Tibial artery (tissue), 4 donors: ENCODE measurements at regions not wholly inside any gene's neighbourhood (a gene's known extent, or its start where the extent isn't known, plus 50 kb on each side); places are given as distances from the start of the nearest gene placed in this dataset.

Experiments used
- DNase-seq, 2 donors: peaks; one replicate each; pipeline ENCODE4 v3.0.0-alpha.2; 2019
- H3K27ac ChIP-seq, 2 donors: fragments of 200-600 bp; sonication (generic) in 1 of 2; 1 replicate in 1 of 2; 2 replicates in 1 of 2; pipeline ENCODE4 v1.5.1; 2018 to 2019; ENCODE audit warnings: mild to moderate bottlenecking in 1 of 2
- H3K27me3 ChIP-seq, 2 donors: fragments of 200-600 bp; sonication (generic) in 1 of 2; one replicate each; pipeline versions ENCODE4 v1.5.1 to v1.6.0; 2016 to 2019
- H3K36me3 ChIP-seq, 3 donors: fragments of 200-600 bp; sonication (generic) in 2 of 3; one replicate each; pipeline ENCODE4 v1.5.1; 2016 to 2019; ENCODE audit warnings: mild to moderate bottlenecking in 2 of 3
- H3K4me1 ChIP-seq, 4 donors: fragments of 200-600 bp; sonication (generic) in 2 of 4; 1 replicate in 3 of 4; 2 replicates in 1 of 4; pipeline ENCODE4 v1.5.1; 2016 to 2019
- H3K4me3 ChIP-seq, 2 donors: fragments of 200-600 bp; sonication (generic) in 1 of 2; 1 replicate in 1 of 2; 2 replicates in 1 of 2; pipeline ENCODE4 v1.5.1; 2018 to 2019; ENCODE audit warnings: mild to moderate bottlenecking in 2 of 2
- H3K9me3 ChIP-seq, 3 donors: fragments of 200-600 bp; sonication (generic) in 1 of 3; one replicate each; pipeline ENCODE4 v1.5.1; 2016 to 2019
- intact Hi-C: fragments of 100-400 bp; cut with DNase I; formaldehyde crosslinking; loops from one replicate; pipeline ENCODE4 v1.15.0; 2023; ENCODE audit warnings: low total_unique reads
- TF ChIP-seq, protein P1 (sequence below), 2 experiments: fragments of 200-600 bp in 1 of 2; fragments of 450-650 bp in 1 of 2; IDR thresholded peaks; one replicate each; pipeline ENCODE4 v1.5.1; 2017 to 2019; ENCODE audit warnings: antibody characterized with exemption in 2 of 2, mild to moderate bottlenecking in 1 of 2, moderate library complexity in 1 of 2

DNA sequence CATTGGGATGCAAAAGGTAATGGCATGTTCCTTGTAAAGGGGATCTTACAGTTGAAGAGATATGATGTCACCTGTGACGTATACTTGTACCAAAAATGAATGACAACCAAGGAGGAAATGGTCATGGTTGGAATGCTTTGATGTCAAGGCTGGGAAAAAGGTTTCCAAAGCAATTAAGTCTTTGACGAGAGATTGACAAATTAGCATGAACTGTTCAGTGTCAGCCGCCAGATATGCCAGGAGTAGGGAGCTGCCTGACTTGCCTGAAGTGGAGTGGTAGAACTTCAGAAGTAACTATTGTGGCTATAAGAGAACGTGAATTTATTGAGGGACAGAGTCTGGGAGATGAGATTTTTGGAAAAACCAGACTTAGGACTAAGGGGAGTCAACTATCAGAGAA lies 88.1 kb downstream of the SEPTIN7 start:
- H3K9me3 ChIP-seq, result no peaks in the 10 kb centered on the region
- intact Hi-C loops, result no loop called here
- peaks cover 23 to 48% (median 26%) of the 10 kb centered on the region in 3 donors for H3K36me3 ChIP-seq
- H3K4me3 ChIP-seq, result no peak overlapping the region
- no peaks in the 10 kb centered on the region for H3K4me1 ChIP-seq
- no peaks in the 10 kb centered on the region for H3K27me3 ChIP-seq
- no peak for DNase-seq
- TF ChIP-seq, protein P1, sequence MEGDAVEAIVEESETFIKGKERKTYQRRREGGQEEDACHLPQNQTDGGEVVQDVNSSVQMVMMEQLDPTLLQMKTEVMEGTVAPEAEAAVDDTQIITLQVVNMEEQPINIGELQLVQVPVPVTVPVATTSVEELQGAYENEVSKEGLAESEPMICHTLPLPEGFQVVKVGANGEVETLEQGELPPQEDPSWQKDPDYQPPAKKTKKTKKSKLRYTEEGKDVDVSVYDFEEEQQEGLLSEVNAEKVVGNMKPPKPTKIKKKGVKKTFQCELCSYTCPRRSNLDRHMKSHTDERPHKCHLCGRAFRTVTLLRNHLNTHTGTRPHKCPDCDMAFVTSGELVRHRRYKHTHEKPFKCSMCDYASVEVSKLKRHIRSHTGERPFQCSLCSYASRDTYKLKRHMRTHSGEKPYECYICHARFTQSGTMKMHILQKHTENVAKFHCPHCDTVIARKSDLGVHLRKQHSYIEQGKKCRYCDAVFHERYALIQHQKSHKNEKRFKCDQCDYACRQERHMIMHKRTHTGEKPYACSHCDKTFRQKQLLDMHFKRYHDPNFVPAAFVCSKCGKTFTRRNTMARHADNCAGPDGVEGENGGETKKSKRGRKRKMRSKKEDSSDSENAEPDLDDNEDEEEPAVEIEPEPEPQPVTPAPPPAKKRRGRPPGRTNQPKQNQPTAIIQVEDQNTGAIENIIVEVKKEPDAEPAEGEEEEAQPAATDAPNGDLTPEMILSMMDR (IDR thresholded peaks at IDR 0.05), result no peak
- H3K27ac ChIP-seq, result no peak overlapping the region

DNA sequence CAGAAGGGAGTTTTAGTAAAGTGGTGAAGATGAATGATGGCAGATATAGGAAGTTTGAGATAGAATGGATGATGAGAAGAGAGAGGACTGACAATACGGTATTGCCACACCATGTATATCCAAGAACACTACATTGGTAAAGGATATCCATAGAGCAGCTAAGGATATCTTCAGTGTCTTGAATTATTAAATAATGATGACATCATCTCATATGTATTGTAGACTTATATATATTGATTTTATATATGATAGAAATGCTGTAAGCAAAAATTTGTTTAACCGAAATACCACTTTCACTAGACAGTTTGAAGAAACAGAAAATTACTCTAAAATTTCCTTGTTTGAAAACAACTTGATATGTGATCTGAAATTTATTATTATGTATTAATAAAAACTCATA lies 89.0 kb downstream of the SEPTIN7 start:
- intact Hi-C loops, result no loop called here
- Histone ChIP-seq H3K27me3 (no peaks in the 10 kb centered on the region), H3K36me3 (peaks cover 23 to 44% (median 26%) of the 10 kb centered on the region in 3 donors), H3K4me1 (no peaks in the 10 kb centered on the region), H3K9me3 (no peaks in the 10 kb centered on the region), H3K4me3 (no peak overlapping the region), H3K27ac (no peak overlapping the region)
- TF ChIP-seq, protein P1 (IDR thresholded peaks at IDR 0.05), result no peak
- DNase-seq, result no peak

DNA sequence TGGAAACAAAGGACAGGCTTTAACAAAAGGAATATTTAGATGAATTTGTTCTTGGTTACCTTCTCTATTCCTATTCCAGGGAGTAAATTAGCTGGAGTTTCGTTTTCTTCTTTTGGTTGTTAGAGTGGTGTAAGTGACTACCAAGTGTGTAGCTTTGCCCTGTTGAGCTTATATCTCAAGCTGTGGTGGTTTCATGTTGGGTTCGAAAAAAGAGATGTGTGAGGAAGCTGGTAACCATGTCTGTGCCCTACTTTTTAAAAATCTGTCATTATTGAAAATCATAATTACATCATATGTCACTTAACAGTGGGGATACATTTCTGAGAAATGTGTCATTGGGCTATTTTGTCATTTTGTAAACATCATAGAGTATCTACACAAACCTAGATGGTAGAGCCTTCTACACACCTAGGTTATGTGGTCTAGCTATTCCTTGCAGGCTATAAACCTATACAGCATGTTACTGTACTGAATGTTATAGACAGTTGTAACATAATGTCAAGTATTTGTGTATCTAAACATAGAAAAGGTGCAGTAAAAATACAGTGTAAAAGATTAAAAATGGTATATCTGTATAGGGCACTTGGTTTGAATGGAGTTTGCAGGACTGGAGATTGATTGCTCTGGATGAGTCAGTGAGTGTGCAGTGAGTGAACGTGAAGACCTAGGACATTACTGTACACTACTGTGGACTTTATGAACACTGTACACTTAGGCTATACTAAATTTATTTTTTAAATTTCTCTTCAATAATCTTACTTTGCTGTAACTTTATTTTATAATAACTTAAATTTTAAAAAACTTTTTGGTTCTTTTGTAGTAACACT lies 90.4 kb downstream of the SEPTIN7 start:
- Histone ChIP-seq H3K36me3 (peaks cover 22 to 31% (median 23%) of the 10 kb centered on the region in 3 donors), H3K4me3 (no peak overlapping the region), H3K27me3 (no peaks in the 10 kb centered on the region), H3K27ac (no peak overlapping the region), H3K9me3 (no peaks in the 10 kb centered on the region), H3K4me1 (no peaks in the 10 kb centered on the region)
- no peak for DNase-seq
- TF ChIP-seq, protein P1 (IDR thresholded peaks at IDR 0.05), result no peak
- intact Hi-C loops, result no loop called here

DNA sequence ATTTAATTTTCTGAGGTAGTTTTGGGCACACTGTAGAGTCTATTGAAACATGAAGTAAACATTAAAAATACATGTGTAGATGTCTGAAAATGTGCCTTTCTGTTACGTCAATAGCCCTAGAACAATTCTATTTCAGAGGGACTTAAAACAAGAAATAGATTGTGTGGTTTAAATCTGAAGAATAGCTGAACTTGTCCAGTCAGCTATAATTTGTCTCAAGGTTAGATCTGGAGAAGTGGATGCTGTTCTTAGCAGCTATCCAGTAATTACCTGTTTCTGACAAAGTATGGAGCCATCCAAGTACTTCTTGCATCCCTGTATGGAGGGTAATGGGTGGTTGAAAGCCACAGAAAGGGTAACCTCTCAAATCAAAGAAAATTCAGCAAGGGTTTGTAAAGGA lies 92.8 kb downstream of the SEPTIN7 start:
- Histone ChIP-seq H3K27me3 (no peaks in the 10 kb centered on the region), H3K36me3 (peaks cover 11 to 23% (median 13%) of the 10 kb centered on the region in 3 donors), H3K4me1 (peaks cover 0 to 8% (median 0%) of the 10 kb centered on the region in 4 donors), H3K27ac (no peak overlapping the region), H3K9me3 (no peaks in the 10 kb centered on the region), H3K4me3 (no peak overlapping the region)
- intact Hi-C loops, result no loop called here
- no peak for DNase-seq
- TF ChIP-seq, protein P1 (IDR thresholded peaks at IDR 0.05), result no peak

DNA sequence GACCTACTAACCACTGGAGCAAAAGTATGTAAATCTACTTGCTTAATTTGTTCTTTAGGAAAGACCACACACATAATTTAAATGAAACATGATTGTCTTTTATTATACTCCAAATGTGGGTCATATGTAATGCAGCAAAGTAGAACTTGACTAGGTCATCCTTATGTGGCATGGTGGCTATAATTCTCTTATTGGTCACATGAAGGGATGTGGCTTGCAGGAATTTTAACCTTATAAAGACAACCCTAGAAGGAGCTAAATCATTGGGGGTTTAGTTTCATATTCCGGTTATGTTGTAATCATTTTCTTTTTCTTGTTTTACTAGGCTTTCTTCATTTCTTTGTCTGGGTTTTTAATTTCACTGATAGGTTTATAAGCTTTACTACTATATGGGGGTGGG lies 93.9 kb downstream of the SEPTIN7 start:
- H3K4me3 ChIP-seq, result no peak overlapping the region
- TF ChIP-seq, protein P1 (IDR thresholded peaks at IDR 0.05), result no peak
- no peak for DNase-seq
- intact Hi-C loops, result no loop called here
- no peaks in the 10 kb centered on the region for H3K9me3 ChIP-seq
- H3K27ac ChIP-seq, result no peak overlapping the region
- H3K4me1 ChIP-seq, result peaks cover 0 to 8% (median 0%) of the 10 kb centered on the region in 4 donors
- no peaks in the 10 kb centered on the region for H3K27me3 ChIP-seq
- peaks cover 14 to 24% (median 21%) of the 10 kb centered on the region in 3 donors for H3K36me3 ChIP-seq
